DND-41 (cell line): ENCODE measurements at regions not wholly inside any gene's neighbourhood (a gene's known extent, or its start where the extent isn't known, plus 50 kb on each side); places are given as distances from the start of the nearest gene placed in this dataset.

Source experiments
- ATAC-seq: fragments of 200-7000 bp; cut with Tn5 transposase; 3 replicates; pipeline ENCODE4 v1.9.1; 2021; ENCODE audit warnings: low read depth; ENCODE audit not compliant: insufficient read depth
- DNase-seq: peaks from one replicate; pipeline ENCODE4 v3.0.0-alpha.2; 2020
- H2AFZ ChIP-seq: 2 replicates; pipeline ENCODE4 v1.6.0; 2012; ENCODE audit warnings: low read depth, low read length
- H3K27ac ChIP-seq: 2 replicates; pipeline ENCODE4 v1.5.1; 2012; ENCODE audit warnings: low read length, inconsistent platforms
- H3K27me3 ChIP-seq: fragments of 200-600 bp; sonication (generic); 2 replicates; pipeline ENCODE4 v1.6.0; 2012; ENCODE audit warnings: low read length, mild to moderate bottlenecking, inconsistent platforms; ENCODE audit not compliant: insufficient read depth, poor library complexity
- H3K36me3 ChIP-seq: 2 replicates; pipeline ENCODE4 v1.5.1; 2012; ENCODE audit warnings: low read length, inconsistent platforms; ENCODE audit not compliant: insufficient read depth
- H3K4me1 ChIP-seq: 2 replicates; pipeline ENCODE4 v1.5.1; 2012; ENCODE audit warnings: mild to moderate bottlenecking, low read length; ENCODE audit not compliant: insufficient read depth
- H3K4me2 ChIP-seq: 2 replicates; pipeline ENCODE4 v1.6.0; 2012; ENCODE audit warnings: mild to moderate bottlenecking, moderate library complexity, low read length, inconsistent platforms; ENCODE audit not compliant: insufficient read depth
- H3K4me3 ChIP-seq, 2 experiments: fragments of 200-600 bp in 1 of 2; shearing (Covaris generic) in 1 of 2; 2 replicates each; pipeline ENCODE4 v1.5.1; 2012 to 2016; ENCODE audit warnings: inconsistent platforms in 2 of 2, low read length in 2 of 2, mild to moderate bottlenecking in 2 of 2, low read depth in 1 of 2, moderate library complexity in 1 of 2
- H3K79me2 ChIP-seq: 2 replicates; pipeline ENCODE4 v1.6.0; 2012; ENCODE audit warnings: low read length, inconsistent platforms; ENCODE audit not compliant: insufficient read depth
- H3K9ac ChIP-seq: 2 replicates; pipeline ENCODE4 v1.6.0; 2012; ENCODE audit warnings: low read depth, mild to moderate bottlenecking, inconsistent platforms, low read length, moderate library complexity
- H3K9me3 ChIP-seq: 2 replicates; pipeline ENCODE4 v1.5.1; 2012; ENCODE audit warnings: low read length, moderate library complexity, mild to moderate bottlenecking, inconsistent platforms; ENCODE audit not compliant: insufficient read depth, severe bottlenecking
- H4K20me1 ChIP-seq: 2 replicates; pipeline ENCODE4 v1.6.0; 2012; ENCODE audit warnings: low read length; ENCODE audit not compliant: insufficient read depth
- EZH2 ChIP-seq: IDR thresholded peaks from 3 replicates; pipeline ENCODE4 v1.6.1; 2012; ENCODE audit warnings: borderline replicate concordance, low read depth, mild to moderate bottlenecking, moderate library complexity, low read length, inconsistent platforms; ENCODE audit not compliant: severe bottlenecking
- TF ChIP-seq, protein P1 (sequence below): IDR thresholded peaks from 2 replicates; pipeline ENCODE4 v1.5.1; 2012; ENCODE audit warnings: borderline replicate concordance, low read length, moderate library complexity, mild to moderate bottlenecking; ENCODE audit not compliant: poor library complexity, severe bottlenecking; ENCODE audit errors: extremely low read depth

GRCh38 chr9:7284517-7284916, 515.1 kb downstream of the DMAC1 start:
- no peak for DNase-seq
- Histone ChIP-seq H3K79me2 (no peaks in the 10 kb centered on the region), H3K4me1 (no peaks in the 10 kb centered on the region), H3K9ac (no peak overlapping the region), H3K27ac (no peak overlapping the region), H3K4me3 (no peak overlapping the region), H3K36me3 (no peaks in the 10 kb centered on the region), H3K4me2 (no peak overlapping the region), H3K9me3 (no peaks in the 10 kb centered on the region), H4K20me1 (no peaks in the 10 kb centered on the region), H3K27me3 (no peaks in the 10 kb centered on the region), H2AFZ (no peak overlapping the region)
- TF ChIP-seq, protein P1, sequence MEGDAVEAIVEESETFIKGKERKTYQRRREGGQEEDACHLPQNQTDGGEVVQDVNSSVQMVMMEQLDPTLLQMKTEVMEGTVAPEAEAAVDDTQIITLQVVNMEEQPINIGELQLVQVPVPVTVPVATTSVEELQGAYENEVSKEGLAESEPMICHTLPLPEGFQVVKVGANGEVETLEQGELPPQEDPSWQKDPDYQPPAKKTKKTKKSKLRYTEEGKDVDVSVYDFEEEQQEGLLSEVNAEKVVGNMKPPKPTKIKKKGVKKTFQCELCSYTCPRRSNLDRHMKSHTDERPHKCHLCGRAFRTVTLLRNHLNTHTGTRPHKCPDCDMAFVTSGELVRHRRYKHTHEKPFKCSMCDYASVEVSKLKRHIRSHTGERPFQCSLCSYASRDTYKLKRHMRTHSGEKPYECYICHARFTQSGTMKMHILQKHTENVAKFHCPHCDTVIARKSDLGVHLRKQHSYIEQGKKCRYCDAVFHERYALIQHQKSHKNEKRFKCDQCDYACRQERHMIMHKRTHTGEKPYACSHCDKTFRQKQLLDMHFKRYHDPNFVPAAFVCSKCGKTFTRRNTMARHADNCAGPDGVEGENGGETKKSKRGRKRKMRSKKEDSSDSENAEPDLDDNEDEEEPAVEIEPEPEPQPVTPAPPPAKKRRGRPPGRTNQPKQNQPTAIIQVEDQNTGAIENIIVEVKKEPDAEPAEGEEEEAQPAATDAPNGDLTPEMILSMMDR: no peak
- TF ChIP-seq EZH2: no peak
- no peak for ATAC-seq

GRCh38 chr9:7284117-7284516, 515.5 kb downstream of the DMAC1 start:
- Histone ChIP-seq H4K20me1 (no peaks in the 10 kb centered on the region), H3K36me3 (no peaks in the 10 kb centered on the region), H2AFZ (no peak overlapping the region), H3K9me3 (no peaks in the 10 kb centered on the region), H3K9ac (no peak overlapping the region), H3K4me2 (no peak overlapping the region), H3K27ac (no peak overlapping the region), H3K4me1 (no peaks in the 10 kb centered on the region), H3K79me2 (no peaks in the 10 kb centered on the region), H3K4me3 (no peak overlapping the region), H3K27me3 (no peaks in the 10 kb centered on the region)
- TF ChIP-seq EZH2: no peak
- TF ChIP-seq, protein P1: no peak
- no peak for DNase-seq
- no peak for ATAC-seq

- Histone ChIP-seq H3K79me2 (no peaks in the 10 kb centered on the region), H3K4me1 (no peaks in the 10 kb centered on the region), H2AFZ (no peak overlapping the region), H3K4me3 (no peak overlapping the region), H3K4me2 (no peak overlapping the region), H4K20me1 (no peaks in the 10 kb centered on the region), H3K9me3 (no peaks in the 10 kb centered on the region), H3K27ac (no peak overlapping the region), H3K36me3 (no peaks in the 10 kb centered on the region), H3K9ac (no peak overlapping the region), H3K27me3 (no peaks in the 10 kb centered on the region)
- ATAC-seq: no peak
- DNase-seq: no peak
- TF ChIP-seq, protein P1: no peak
- no peak for TF ChIP-seq EZH2
Observed at GRCh38 chr9:7273575-7273974, 515.8 kb downstream of the KDM4C start.
